Stimulated activated naive CD8-positive, alpha-beta T cell treated with anti-CD3 and anti-CD28 coated beads, Interleukin-15, Interleukin-2, amounts not matched to agents 100 ng/mL and 50 ng/mL, for 24 hours (primary cell): ENCODE measurements at regions not wholly inside any gene's neighbourhood (a gene's known extent, or its start where the extent isn't known, plus 50 kb on each side); places are given as distances from the start of the nearest gene placed in this dataset.

Experiments used
- H3K27ac Mint-ChIP-seq: one replicate; pipeline ENCODE4 v1.8.0; 2021; ENCODE audit warnings: mild to moderate bottlenecking, mixed read lengths
- H3K27me3 Mint-ChIP-seq: one replicate; pipeline ENCODE4 v1.8.0; 2021; ENCODE audit warnings: mixed read lengths
- H3K36me3 Mint-ChIP-seq: one replicate; pipeline ENCODE4 v1.8.0; 2021; ENCODE audit warnings: low read depth, mixed read lengths
- H3K4me1 Mint-ChIP-seq: one replicate; pipeline ENCODE4 v1.8.0; 2021; ENCODE audit warnings: low read depth, mixed read lengths
- H3K4me3 Mint-ChIP-seq: one replicate; pipeline ENCODE4 v1.8.0; 2021; ENCODE audit warnings: mild to moderate bottlenecking, mixed read lengths
- H3K9me3 Mint-ChIP-seq: one replicate; pipeline ENCODE4 v1.8.0; 2021; ENCODE audit warnings: mixed read lengths

GRCh38 chr13:106152047-106152446 lies 383.4 kb downstream of the EFNB2 start:
- H3K4me3 Mint-ChIP-seq: no peak overlapping the region
- no peaks in the 10 kb centered on the region for H3K36me3 Mint-ChIP-seq
- H3K9me3 Mint-ChIP-seq: peaks cover 4% of the 10 kb centered on the region
- H3K4me1 Mint-ChIP-seq: no peaks in the 10 kb centered on the region
- no peak overlapping the region for H3K27ac Mint-ChIP-seq
- no peaks in the 10 kb centered on the region for H3K27me3 Mint-ChIP-seq

DNA sequence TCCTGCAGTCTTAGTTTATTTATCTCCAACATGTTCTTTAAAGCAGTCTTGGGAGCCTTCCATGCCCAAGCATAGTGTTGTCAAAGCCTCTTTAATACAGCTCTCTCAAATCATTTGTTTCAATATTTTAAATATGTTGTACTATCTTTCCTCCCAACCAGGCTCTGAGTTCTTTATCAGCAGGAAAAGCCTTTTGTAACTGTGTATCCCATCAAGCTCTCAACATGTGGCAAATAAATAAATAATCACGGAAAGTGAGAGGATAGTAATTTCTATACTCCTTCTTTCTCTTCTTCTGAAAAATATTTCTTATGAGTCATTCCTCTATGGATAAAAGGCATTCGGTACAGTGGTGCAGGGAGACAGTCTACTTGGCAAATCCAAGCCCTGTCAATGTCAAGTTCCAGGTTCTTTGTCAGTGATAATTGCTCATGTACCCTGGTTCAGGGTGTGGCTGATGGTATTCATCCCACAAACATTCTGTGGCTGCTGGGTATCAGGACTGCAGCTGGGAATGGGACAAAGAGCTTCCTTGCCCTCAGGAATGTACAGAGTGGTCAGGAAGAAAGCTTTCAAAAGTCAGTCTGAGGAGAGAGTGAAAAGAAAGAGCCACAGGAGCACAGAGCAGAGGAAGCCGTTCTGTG lies 384.3 kb downstream of the EFNB2 start:
- Mint-ChIP-seq H3K9me3 (peaks cover 4% of the 10 kb centered on the region), H3K27me3 (no peaks in the 10 kb centered on the region), H3K27ac (no peak overlapping the region), H3K36me3 (no peaks in the 10 kb centered on the region), H3K4me1 (no peaks in the 10 kb centered on the region), H3K4me3 (no peak overlapping the region)

DNA sequence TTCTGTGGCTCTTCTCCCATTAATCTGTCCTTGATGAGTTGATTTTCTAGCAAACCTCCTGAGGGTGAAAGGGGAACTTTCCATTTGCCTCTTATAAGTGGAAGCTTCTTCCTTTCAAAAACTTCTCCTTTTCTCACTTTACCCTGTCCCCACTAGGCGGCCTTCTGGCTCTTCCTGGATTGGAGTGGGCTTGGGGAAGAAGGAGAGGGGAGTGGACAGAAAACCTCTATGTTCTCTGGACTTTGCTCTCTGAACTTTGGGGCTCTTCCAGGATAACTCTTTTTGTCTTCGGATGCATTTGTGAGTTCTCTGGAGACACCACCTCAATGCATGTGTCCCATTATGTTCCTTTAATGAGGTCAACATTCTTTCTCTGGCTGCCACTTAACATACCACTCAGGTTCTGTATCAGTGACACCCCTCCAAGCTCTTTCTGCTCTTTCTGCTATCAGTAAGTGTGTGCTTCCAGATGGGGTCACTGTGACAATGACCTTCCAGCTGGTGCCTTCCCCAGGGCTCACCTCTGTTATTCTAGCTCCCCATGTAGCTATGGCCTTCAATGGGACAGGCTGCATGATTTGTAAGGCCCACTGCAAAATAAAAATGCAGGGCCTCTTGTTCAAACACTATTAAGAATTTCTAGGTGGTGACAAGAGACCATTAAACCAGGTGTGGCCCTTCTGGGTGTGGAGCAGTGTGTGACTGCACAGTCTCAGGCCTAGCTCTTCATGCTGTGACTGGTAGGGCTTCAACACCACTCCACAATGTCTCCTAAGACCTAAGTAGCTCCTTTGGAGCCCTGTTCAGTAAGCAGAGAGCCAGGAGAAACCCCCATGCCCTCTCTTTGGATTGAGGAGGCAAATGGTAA lies 389.2 kb downstream of the EFNB2 start:
- Mint-ChIP-seq H3K9me3 (no peaks in the 10 kb centered on the region), H3K27ac (no peak overlapping the region), H3K4me3 (no peak overlapping the region), H3K4me1 (no peaks in the 10 kb centered on the region), H3K27me3 (no peaks in the 10 kb centered on the region), H3K36me3 (no peaks in the 10 kb centered on the region)

DNA sequence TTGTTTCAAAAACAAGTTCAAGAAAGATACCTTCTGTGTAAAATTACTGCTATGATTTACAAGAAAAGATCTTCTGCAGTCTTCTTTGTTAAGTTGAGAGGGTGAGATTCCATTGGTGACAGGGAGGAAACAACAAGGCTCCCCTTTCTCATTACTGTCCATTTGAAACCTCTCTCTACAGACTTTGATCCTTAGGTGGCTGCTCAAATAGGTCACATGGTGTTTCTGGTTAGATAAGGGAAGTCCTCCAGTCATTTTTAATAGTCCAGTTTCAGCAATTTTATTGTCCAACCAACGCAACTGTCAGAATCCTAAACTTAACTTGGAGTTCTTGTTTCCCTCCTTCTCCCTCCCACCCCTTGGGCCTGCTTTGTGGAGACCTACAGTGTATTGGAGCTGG lies 390.4 kb downstream of the EFNB2 start:
- H3K27ac Mint-ChIP-seq: no peak overlapping the region
- H3K27me3 Mint-ChIP-seq: no peaks in the 10 kb centered on the region
- H3K9me3 Mint-ChIP-seq: no peaks in the 10 kb centered on the region
- H3K36me3 Mint-ChIP-seq: no peaks in the 10 kb centered on the region
- H3K4me3 Mint-ChIP-seq: no peak overlapping the region
- no peaks in the 10 kb centered on the region for H3K4me1 Mint-ChIP-seq

- H3K27me3 Mint-ChIP-seq: no peaks in the 10 kb centered on the region
- H3K27ac Mint-ChIP-seq: no peak overlapping the region
- no peak overlapping the region for H3K4me3 Mint-ChIP-seq
- H3K9me3 Mint-ChIP-seq: no peaks in the 10 kb centered on the region
- no peaks in the 10 kb centered on the region for H3K4me1 Mint-ChIP-seq
- H3K36me3 Mint-ChIP-seq: no peaks in the 10 kb centered on the region
Measured at GRCh38 chr13:106143930-106144709, 391.3 kb downstream of the EFNB2 start.

GRCh38 chr13:106143392-106143791 lies 392.1 kb downstream of the EFNB2 start:
- Mint-ChIP-seq H3K27ac (no peak overlapping the region), H3K4me1 (no peaks in the 10 kb centered on the region), H3K4me3 (no peak overlapping the region), H3K36me3 (no peaks in the 10 kb centered on the region), H3K27me3 (no peaks in the 10 kb centered on the region), H3K9me3 (no peaks in the 10 kb centered on the region)

DNA sequence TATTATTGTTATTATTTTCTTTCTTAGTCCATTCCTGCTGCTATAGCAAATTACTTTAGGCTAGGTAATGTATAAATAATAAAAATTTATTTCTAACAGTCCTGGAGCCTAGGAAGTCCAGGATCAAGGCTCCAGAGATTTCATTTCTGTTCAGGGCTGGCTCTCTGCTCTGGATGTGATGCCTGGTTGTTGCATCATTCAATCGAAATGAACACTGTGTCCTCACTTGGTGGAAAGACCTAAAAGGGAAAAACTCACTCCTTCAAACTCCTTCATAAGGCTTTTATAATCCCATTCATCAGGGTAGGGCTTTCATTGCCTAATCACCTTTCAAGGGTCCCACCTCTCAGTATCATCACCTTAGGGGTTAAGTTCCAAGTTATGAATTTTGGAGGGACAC lies 395.0 kb downstream of the EFNB2 start:
- H3K4me1 Mint-ChIP-seq: no peaks in the 10 kb centered on the region

GRCh38 chr13:106139942-106140341 lies 395.5 kb downstream of the EFNB2 start:
- Mint-ChIP-seq H3K36me3 (no peaks in the 10 kb centered on the region), H3K27ac (no peak overlapping the region), H3K9me3 (peaks cover 9% of the 10 kb centered on the region), H3K27me3 (no peaks in the 10 kb centered on the region), H3K4me3 (no peak overlapping the region), H3K4me1 (no peaks in the 10 kb centered on the region)

More for the DNA sequence above, 395.0 kb downstream of the EFNB2 start:
- Mint-ChIP-seq H3K4me3 (no peak overlapping the region), H3K36me3 (no peaks in the 10 kb centered on the region), H3K27me3 (no peaks in the 10 kb centered on the region), H3K9me3 (peaks cover 5% of the 10 kb centered on the region), H3K27ac (no peak overlapping the region)

DNA sequence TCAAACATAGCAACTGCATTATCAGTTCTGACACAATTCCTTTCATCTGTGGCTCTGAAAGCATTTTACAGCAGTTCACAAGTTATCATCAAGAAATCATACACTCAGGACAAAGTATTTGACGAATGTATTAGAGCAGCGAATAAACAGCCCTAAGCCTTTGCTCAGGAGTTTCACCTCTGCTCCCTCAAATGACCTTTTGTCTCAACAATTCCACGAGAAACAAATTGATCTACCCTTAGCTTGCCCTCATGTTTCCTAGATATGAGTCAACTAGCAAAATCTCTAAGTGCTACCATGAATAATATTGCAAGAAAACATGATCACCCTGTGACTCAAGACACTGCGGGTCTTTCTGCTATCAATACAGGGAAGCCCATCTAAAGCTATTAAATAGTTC lies 396.1 kb downstream of the EFNB2 start:
- H3K4me1 Mint-ChIP-seq: no peaks in the 10 kb centered on the region
- H3K27me3 Mint-ChIP-seq: no peaks in the 10 kb centered on the region
- H3K4me3 Mint-ChIP-seq: no peak overlapping the region
- H3K36me3 Mint-ChIP-seq: no peaks in the 10 kb centered on the region
- H3K27ac Mint-ChIP-seq: no peak overlapping the region
- peaks cover 9% of the 10 kb centered on the region for H3K9me3 Mint-ChIP-seq

GRCh38 chr13:106138620-106139019 lies 396.8 kb downstream of the EFNB2 start:
- no peak overlapping the region for H3K4me3 Mint-ChIP-seq
- no peaks in the 10 kb centered on the region for H3K36me3 Mint-ChIP-seq
- H3K9me3 Mint-ChIP-seq: peaks cover 9% of the 10 kb centered on the region
- no peaks in the 10 kb centered on the region for H3K4me1 Mint-ChIP-seq
- H3K27me3 Mint-ChIP-seq: no peaks in the 10 kb centered on the region
- no peak overlapping the region for H3K27ac Mint-ChIP-seq

- no peaks in the 10 kb centered on the region for H3K36me3 Mint-ChIP-seq
- no peak overlapping the region for H3K4me3 Mint-ChIP-seq
- H3K9me3 Mint-ChIP-seq: peaks cover 9% of the 10 kb centered on the region
- H3K27ac Mint-ChIP-seq: no peak overlapping the region
- peaks cover 6% of the 10 kb centered on the region for H3K27me3 Mint-ChIP-seq
- no peaks in the 10 kb centered on the region for H3K4me1 Mint-ChIP-seq
Measured at GRCh38 chr13:106133025-106133424, 402.4 kb downstream of the EFNB2 start.

DNA sequence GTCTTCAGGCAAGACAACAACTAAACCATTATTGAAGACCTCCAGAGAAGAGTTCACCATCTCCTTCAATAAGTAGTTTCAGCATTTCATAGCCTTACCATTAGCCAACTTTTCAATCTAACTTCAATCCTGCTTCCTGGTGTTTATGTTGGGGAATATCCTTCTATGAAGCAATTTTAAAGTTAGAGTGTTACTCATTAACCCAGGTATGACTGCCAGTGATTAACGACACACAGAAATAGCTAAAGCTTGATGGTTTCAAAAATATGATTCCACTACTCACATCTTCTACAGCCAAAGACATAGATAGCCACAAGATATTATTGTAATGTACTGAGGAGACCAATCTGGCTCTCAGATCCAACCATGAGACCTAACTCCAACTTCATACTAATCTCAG lies 403.2 kb downstream of the EFNB2 start:
- H3K27ac Mint-ChIP-seq: no peak overlapping the region
- no peak overlapping the region for H3K4me3 Mint-ChIP-seq
- H3K4me1 Mint-ChIP-seq: no peaks in the 10 kb centered on the region
- peaks cover 6% of the 10 kb centered on the region for H3K27me3 Mint-ChIP-seq
- H3K36me3 Mint-ChIP-seq: no peaks in the 10 kb centered on the region
- H3K9me3 Mint-ChIP-seq: peaks cover 9% of the 10 kb centered on the region

DNA sequence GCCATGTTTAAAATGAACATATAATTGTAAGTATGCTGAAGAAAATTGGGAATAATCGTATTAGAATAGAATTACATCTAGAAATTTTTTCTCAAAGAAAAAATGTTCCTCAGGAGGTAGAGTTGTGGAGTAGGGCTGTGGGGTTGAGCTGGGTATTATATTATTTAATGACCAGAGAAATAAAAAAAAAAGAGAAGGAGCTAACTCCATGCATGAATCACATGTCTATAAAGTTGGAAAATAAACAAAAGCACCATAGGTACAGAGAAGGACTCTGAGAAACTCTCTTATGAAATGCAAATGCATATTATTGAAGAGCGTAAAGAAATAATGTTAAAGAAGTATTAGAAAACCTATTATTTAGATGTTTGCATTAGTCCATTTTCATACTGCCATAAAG lies 405.5 kb downstream of the EFNB2 start:
- Mint-ChIP-seq H3K4me1 (no peaks in the 10 kb centered on the region), H3K4me3 (no peak overlapping the region), H3K27me3 (peaks cover 6% of the 10 kb centered on the region), H3K36me3 (no peaks in the 10 kb centered on the region), H3K9me3 (no peaks in the 10 kb centered on the region), H3K27ac (no peak overlapping the region)

- no peaks in the 10 kb centered on the region for H3K9me3 Mint-ChIP-seq
- no peaks in the 10 kb centered on the region for H3K4me1 Mint-ChIP-seq
- no peak overlapping the region for H3K27ac Mint-ChIP-seq
- no peak overlapping the region for H3K4me3 Mint-ChIP-seq
- H3K27me3 Mint-ChIP-seq: peaks cover 6% of the 10 kb centered on the region
- no peaks in the 10 kb centered on the region for H3K36me3 Mint-ChIP-seq
Measured at GRCh38 chr13:106129273-106129672, 406.2 kb downstream of the EFNB2 start.

DNA sequence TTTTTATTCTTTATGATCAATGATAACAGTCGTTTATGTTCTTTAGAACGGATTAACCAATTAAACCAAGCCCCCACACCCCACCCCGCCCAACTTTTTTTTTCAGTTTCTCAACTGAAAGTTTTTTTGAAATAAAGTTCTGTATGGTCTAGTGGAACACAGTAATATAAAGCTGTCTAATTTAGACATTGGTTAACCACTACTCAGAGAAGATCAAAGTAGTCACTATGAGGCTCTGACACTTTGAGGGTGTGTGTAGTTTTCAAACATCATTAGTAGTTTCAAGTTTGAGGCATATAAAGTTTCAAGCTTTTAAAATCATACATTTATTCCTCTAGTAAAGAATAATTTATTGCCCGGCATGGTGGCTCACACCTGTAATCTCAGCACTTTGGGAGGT lies 413.2 kb downstream of the EFNB2 start:
- Mint-ChIP-seq H3K27ac (no peak overlapping the region), H3K27me3 (peaks cover 3% of the 10 kb centered on the region), H3K36me3 (no peaks in the 10 kb centered on the region), H3K4me1 (no peaks in the 10 kb centered on the region), H3K4me3 (no peak overlapping the region), H3K9me3 (peaks cover 6% of the 10 kb centered on the region)
